Activated CD8-positive, alpha-beta memory T cell treated with anti-CD3 and anti-CD28 coated beads for 36 hours (primary cell): ENCODE measurements at regions not wholly inside any gene's neighbourhood (a gene's known extent, or its start where the extent isn't known, plus 50 kb on each side); places are given as distances from the start of the nearest gene placed in this dataset.

ENCODE experiments used
- CTCF ChIA-PET: fragments of 350-600 bp; sonication (Branson Sonifier 250); formaldehyde crosslinking; loops from one replicate; lab custom pipeline; 2021; ENCODE audit warnings: antibody characterized with exemption; lab: Charles Lee
- POLR2A ChIA-PET: fragments of 350-600 bp; sonication (Branson Sonifier 250); formaldehyde crosslinking; loops from one replicate; lab custom pipeline; 2021; ENCODE audit warnings: antibody characterized with exemption; lab: Charles Lee

DNA sequence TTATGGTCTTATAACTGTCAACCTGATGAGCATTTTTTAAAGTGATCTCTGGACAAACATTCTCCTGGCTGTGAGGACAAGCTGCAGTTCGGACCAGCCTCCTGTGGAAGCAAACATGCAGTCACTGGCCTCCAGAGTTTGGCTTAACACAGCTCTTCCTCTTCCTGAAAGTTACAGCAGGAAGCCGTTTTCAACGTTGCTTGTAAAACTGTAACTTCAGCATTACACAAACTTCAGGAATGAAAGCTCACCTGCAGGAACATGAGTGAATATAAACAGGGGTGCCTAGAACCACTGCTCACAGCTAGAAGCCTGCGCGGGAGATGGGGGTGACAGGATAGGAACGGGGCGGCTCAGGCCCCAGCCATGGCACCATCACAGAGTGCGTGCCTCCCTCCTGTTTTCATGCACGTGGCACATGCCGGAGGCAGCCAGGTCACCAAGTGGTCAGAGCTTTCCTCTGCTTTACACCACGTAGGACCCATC, 292.9 kb upstream of the PITRM1 start:
- ChIA-PET POLR2A (no interaction called here), CTCF (no interaction called here)

DNA sequence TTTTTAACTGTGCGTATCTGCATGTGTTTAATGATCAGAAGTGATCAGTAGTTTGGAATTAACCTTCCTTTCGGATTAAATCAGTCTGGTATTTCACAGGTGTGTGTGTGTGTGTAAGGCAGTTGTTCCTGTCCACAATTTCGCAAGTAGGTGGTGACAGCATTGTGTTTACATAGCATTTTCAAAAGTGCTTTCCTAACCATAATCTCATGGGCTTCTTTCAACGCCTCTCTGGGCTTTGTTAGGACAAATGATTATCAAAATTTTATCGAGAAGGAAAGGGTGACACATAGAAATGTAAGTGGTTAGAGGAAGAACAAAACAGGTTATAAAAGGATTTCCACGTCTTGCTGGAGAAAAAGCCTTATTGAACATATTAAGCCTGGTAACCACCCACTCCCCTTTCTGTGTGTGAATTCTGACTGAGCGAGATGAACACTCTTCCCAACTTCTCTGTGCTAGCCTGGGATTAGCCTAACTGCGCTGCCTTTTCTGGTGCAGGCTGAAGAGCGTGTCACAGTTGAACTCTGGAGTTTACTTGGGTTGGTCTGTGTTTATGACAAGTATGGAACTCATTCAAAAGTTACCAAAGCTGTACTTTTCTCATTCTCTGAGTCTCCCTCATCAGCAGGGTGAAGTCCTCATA, 292.3 kb upstream of the PITRM1 start:
- POLR2A ChIA-PET = no interaction called here
- CTCF ChIA-PET = no interaction called here

DNA sequence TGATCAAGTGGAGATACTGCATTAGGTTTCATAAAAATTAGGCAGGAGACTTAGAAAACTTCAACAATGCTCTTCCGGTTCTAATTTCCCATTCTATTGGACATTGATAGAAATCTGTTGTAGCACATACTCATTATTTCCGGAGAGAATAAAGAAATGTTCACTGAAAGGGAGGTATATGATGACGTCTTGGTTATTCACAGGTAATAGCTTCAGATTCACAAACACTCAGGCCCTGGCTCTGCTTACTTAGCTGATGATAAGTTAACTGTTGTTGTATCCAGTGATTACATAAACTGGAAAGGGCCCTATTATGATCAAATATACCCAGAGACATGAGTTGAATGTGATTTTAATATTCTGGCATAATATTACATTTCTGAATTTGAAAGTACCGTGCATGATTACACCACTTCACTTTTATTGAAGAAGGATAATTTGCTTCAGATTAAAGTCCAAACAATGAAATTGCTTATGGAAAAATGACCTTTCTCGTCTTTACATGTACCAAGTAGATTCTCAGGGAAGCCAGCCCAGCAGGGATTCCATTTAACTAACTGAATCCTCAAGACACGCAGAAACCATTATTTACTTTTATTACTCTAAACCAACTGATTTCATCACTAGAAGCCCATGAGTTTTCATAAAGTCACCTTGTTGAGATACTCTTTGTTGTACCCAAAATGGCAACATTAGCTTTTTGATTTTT, 288.0 kb upstream of the PITRM1 start:
- POLR2A ChIA-PET = no interaction called here
- CTCF ChIA-PET = no interaction called here

- ChIA-PET CTCF (interaction anchor here (0.6 kb wide), 1 partner anchor 18 kb away, joined by 3 read pairs; no protein-coding TSS in a partner anchor), POLR2A (no interaction called here)
Measured at GRCh38 chr10:3455385-3456334, 283.1 kb upstream of the PITRM1 start.

- ChIA-PET CTCF (no interaction called here), POLR2A (no interaction called here)
Measured at GRCh38 chr10:3452683-3453361, 280.2 kb upstream of the PITRM1 start.

DNA sequence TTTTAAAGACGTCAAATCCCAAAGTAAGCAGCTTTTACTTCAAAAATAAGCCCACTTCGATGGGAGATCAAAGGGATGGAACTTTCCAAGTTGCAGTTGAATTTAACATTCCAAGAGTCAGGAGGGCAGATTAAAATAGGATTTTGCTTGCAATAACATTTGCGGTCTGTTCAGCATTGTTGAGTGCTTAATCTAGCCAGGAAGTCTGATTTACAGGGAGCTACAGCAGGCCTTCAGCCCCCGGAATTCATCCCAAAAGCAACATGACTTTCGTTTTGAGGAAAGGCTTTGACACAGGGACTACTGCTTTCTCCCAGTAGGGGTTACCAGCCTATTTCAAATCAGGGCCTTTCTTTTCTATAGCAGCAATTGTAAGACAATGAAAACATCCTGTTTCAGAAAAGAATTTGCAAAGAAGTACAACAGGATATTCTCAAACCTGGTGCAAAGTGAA, 279.6 kb upstream of the PITRM1 start:
- POLR2A ChIA-PET = no interaction called here
- CTCF ChIA-PET = no interaction called here

DNA sequence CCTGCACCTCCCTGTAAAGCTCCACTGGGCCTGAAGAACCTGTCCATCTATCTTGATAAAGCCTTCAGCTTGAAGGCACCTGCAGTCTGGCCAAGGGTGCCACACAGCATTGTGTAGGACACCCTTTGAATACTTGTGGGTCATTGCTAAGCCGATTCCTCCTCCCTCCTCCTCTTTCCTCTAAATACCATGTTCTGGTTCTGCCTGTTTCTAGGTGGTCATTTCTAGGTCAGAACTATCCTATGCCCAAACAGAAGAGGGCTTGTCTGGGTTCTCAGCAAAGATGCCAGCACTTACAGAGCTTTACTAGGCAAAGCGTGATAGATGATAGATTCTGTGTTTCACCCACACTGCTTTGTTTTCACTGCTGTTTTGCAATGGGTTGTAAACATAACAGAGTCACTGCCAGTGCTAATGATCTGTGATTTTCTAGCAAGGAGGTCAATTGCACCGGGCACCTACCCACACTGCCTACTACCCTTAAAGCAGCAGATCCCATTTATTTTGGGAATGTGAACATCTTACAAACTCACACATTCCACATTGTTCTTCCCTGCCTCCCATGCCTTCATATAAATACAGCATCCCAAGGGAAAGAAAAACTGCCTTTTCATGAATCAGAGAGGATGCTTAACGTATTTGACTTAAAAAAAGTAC, 279.1 kb upstream of the PITRM1 start:
- POLR2A ChIA-PET = no interaction called here
- CTCF ChIA-PET = no interaction called here

DNA sequence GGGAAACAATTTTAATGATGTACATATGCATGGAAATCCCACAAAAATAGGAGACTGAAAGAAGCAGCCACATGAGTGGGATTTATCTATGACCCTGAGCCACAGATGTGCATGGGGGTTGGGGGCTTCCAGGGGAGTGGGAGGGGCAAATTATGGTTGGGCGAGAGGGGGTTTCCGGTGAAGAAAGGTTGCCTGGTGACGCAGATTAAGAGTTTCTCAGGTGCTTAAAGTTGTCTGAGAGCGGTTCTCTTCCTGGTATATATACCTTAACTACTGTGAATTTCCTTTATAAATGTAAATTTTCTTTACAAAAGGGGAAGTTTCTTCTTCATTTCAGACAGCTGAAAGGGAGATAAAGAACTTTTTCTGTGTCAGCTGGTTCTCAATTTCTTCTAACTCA, 273.6 kb upstream of the PITRM1 start:
- ChIA-PET POLR2A (no interaction called here), CTCF (interaction anchor here (0.8 kb wide), 1 partner anchor 10 kb away, joined by 3 read pairs; no protein-coding TSS in a partner anchor)

GRCh38 chr10:3445648-3446047, 273.1 kb upstream of the PITRM1 start:
- ChIA-PET POLR2A (no interaction called here), CTCF (interaction anchor here (0.6 kb wide), 1 partner anchor 136 kb away, joined by 3 read pairs; no protein-coding TSS in a partner anchor)

- ChIA-PET POLR2A (no interaction called here), CTCF (no interaction called here)
Measured at GRCh38 chr10:3442451-3442990, 269.9 kb upstream of the PITRM1 start.

GRCh38 chr10:3439183-3439582, 266.6 kb upstream of the PITRM1 start:
- CTCF ChIA-PET = no interaction called here
- POLR2A ChIA-PET = no interaction called here

DNA sequence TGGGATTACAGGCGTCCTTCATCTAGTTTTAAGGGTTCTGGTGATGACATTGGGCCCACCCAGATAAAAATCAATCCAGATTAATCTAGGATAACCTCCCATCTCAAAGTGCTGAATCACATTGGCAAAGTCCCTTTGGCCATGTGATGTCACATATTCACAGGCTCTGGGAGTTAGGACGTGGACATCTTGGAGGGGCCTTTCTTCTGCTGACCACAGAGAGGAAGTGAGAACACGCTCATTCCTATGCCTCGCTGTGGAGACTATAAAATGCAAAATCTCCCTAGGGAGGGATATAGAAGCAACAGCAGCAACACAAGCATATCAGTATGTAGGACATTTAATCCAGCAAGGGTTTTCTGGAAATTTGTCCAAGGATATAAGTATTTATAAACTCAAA, 266.0 kb upstream of the PITRM1 start:
- CTCF ChIA-PET = no interaction called here
- POLR2A ChIA-PET = no interaction called here

DNA sequence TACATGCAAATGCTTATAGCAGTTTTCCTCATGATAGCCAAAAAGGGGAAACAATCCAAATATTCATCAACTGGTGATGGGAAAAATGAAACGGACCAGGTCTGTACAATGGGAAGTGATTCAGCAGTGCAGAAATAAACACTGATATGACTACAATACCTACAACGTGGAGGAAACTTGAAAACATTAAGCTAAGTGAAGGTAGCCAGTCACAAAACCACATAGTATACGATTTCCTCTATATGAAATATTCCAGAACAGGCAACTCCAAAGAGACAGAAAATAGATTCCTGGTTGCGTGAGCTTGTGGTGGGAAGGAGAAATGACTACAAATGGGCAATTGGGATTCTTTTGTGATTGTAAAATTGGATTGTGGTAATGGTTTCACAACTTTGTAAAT, 263.1 kb upstream of the PITRM1 start:
- CTCF ChIA-PET = interaction anchor here (0.7 kb wide), 1 partner anchor 11 kb away, joined by 3 read pairs; no protein-coding TSS in a partner anchor
- POLR2A ChIA-PET = no interaction called here

GRCh38 chr10:3433988-3434387, 261.4 kb upstream of the PITRM1 start:
- ChIA-PET CTCF (no interaction called here), POLR2A (no interaction called here)

DNA sequence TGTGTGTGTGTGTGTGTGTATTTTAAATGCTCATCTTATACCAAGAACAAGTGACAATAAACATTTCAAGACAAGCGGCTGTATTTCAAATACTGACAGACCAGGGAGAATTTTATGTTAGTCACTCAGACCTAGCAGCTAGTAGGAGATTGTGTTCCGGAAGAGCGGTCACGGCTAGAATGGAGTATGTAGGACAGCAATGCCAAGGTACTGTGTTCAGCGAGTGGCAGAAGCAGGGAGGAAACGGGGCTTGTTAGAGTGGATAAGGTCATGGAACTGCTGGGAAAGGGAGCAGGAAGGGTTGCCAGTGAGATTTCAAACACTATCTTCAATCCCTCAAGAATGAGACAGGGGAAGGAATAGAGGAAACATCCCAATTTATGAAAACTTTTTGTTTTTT, 260.5 kb upstream of the PITRM1 start:
- ChIA-PET CTCF (no interaction called here), POLR2A (no interaction called here)

GRCh38 chr10:3432081-3432825, 259.7 kb upstream of the PITRM1 start:
- POLR2A ChIA-PET = no interaction called here
- CTCF ChIA-PET = no interaction called here

DNA sequence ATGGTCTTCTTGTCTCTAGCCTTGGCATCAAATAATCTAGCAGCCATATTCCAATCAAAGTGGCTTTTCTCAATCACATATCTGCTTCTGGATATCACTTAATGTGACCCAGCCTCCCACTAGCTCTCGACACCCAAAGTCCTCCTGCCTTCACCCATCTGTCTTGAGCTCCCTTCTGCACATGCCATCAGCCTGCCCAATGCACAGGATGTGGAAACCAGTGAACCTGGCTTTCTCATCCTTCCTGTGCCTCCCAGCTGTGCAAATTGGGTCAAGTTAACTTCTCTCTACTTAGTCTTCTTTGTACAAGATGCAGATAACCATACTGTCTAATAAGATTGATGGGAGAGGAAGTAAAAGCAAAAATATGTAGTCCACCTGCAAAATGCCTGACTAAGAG, 257.9 kb upstream of the PITRM1 start:
- POLR2A ChIA-PET = no interaction called here
- CTCF ChIA-PET = no interaction called here

- ChIA-PET CTCF (no interaction called here), POLR2A (no interaction called here)
Measured at GRCh38 chr10:3429676-3430075, 257.1 kb upstream of the PITRM1 start.
